Islet of Langerhans (tissue), 1 donor: ENCODE measurements at regions not wholly inside any gene's neighbourhood (a gene's known extent, or its start where the extent isn't known, plus 50 kb on each side); places are given as distances from the start of the nearest gene placed in this dataset.
"Not testable (repeated sequence)": the region's sequence is repeated elsewhere in the genome, so short reads cannot be mapped to it uniquely, and the experiment has no call there.

Source experiments
- FAIRE-seq: peaks from one replicate; lab custom pipeline; 2011; peaks lifted over from hg19 to GRCh38; lab: Jason Lieb, UNC

DNA sequence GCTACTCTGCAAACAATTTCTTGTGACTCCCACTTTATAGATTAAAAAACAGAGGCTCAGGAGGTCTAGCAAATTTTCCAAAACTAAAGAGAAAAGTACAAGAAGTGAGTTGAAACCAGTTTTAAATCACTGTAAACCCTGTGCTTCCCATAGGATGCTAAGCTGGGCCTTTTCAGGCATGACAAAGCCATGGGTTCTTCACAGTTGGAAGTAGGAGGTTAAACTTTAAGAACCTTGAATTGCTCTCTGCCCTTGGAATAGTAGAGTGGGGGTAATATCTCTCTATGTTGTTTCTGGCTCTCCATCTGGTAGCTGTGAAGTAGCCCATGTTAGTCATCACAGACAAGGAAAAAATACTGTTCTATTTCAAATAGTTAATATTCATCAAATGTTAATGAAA is 193.6 kb upstream of the SATB1 start:
- no peak for FAIRE-seq

DNA sequence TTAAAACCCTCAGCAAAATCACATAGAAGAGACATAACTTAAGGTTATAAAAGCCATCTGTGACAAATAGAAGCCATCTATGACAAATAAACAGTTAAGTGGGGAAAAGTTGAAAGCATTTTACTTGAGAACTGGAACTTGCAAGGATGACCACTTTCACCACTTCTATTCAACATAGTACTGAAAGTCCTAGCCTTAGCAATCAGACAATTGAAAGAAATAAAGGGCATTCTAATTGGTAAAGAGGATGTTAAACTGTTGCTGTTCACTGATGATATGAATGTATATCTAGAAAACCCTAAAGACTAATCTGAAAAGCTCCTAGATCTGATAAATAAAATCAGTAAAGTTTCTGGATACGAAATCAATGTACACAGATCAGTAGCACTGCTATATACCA is 186.9 kb upstream of the SATB1 start:
- FAIRE-seq = no peak

DNA sequence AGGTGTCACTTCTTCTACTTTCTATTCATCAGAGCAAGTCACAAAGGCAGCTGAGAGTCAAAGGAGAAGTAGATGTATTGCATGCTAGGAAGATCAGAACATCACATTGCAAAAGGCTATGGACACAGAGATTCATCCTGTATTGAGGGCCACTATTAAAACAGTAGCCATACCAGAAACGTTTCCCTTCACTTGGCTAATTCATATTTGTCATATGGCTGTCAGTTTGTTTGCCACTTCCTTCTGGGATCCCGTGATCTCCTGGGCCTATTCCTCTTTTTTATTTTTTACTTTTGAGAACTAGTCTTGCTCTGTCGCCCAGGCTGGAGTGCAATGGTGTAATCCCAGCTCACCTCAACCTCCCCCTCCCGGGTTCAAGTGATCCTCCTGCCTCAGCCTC is 184.0 kb upstream of the SATB1 start:
- no peak for FAIRE-seq

DNA sequence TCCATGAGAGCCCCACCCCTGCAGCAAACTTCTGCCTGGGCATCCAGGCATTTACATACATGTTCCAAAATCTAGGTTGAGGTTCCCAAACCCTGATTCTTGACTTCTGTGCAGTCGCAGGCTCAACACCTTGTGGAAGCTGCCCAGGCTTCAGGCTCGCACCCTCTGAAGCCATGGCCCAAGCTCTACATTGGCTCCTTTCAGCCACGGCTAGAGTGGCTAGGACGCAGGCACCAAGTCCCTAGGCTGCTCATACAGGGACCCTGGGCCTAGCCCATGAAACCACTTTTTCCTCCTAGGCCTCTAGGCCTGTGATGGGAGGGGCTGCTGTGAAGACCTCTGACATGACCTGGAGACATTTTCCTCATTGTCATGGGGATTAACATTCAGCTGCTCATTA is 172.8 kb upstream of the SATB1 start:
- FAIRE-seq = no peak

DNA sequence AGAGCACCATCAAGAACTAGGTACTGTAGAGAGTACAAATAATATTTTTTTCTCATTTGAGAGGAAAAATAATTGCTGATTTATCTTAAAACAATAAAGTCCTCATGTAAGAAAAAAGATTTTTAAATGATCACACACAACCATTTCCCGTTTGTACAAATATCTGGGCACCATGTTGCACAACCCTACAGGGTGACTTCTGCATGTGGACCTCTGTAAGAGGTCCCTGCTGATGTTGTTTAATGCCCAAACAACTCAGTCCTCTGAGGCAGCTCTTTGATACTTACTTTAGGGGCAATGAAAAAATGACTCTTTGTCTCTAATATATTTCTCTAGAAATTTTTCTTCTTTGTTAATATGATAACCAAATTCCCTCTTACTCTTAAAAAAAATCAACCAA is 168.1 kb upstream of the SATB1 start:
- FAIRE-seq = no peak

DNA sequence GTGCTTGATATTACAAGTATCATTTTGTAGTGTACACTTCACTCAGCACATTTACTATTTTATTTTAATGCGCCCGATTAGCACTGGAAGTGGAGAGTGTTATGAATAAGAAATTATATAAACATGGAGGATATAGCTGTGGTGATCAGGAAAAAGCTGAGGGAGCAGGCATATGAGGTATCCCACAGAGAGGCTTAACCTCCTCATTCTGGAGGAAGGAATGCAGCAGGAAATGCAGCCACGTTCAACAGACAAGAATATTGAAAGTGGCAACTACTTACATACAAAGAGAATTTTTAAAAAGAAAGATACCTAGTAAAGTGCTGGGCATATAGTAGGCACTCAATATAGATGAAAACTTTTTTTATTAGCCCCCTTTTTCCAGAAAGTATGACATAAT is 166.0 kb upstream of the SATB1 start:
- FAIRE-seq = no peak

DNA sequence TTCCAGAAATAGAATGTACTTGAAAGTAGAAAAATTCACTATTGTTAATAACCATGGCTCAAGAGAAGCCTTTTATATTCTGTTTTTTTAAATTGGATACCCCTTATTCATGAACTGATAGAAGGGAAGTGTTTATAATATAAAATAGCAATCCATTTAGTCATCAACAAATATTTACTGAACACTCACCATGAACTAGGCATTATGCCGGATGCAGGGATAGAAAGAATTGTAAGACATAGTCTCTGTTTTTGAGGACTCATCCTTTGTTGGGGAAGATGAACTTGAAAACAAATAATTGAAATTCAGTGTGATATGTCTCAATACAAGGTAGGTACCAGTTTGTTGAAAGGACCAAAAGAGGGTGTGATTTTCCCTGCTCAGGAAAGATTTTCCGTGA is 160.9 kb upstream of the SATB1 start:
- FAIRE-seq = no peak

DNA sequence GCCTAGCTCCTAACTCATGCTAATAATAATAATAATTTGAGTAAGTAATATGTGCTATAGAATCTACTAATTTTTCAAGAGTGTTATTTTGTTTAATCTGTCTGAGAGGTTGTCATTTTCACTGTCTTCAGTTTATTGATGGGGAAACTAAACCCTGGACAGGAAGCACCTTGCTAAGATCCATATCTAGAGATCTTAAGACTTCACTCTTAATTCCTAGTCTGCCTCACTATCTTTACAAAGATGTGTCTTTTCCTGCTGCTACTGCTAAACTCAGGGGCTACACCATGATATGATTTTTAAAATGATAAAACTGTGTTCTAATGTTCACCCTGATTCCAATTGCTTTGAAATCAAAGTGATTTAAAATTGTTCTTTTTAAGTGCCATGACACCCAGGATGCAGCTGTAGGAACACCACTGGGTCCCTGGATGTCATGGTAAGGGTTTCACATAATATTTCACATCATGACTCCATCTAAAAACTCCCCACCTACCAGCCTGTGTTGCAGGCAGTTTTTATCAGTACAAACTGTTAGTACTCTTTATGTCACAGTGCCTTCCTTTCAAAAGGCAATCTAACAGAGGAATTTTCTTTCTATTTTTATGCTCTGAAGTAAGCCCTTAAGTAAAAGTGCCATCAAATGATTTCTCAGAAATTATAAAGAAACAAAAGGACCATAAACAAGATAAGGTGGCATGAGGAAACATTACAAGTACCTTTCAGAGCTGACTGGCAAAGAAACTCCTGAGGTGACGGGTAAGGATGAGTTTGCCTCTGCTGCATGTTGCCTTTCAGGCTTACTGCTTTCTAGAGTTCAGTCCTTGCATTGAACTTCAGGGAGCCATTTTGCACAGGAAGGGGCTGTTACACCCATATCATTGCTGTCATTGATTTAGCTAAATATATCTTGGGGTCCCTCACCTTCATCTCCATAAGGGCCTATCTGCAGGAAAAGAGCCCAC is 160.1 kb upstream of the SATB1 start:
- FAIRE-seq = no peak

DNA sequence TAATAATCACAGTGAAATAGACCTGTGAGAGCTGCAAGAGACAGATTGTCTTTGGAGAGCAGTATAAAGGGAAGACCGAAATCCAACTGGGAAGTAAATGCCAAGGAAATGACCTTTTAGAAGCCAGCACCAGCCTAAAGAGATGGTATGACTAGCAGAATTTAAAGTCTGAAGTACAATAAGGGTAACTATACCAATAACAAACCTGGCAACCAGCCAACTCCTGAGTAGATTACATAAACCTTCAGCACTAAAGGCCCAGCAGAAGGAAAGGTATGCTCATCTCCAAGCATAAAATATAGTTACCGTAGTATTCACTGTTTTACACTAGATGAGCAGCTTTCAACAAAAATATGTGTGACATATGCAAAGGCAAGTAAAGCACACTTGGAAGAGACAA is 155.1 kb upstream of the SATB1 start:
- no peak for FAIRE-seq

DNA sequence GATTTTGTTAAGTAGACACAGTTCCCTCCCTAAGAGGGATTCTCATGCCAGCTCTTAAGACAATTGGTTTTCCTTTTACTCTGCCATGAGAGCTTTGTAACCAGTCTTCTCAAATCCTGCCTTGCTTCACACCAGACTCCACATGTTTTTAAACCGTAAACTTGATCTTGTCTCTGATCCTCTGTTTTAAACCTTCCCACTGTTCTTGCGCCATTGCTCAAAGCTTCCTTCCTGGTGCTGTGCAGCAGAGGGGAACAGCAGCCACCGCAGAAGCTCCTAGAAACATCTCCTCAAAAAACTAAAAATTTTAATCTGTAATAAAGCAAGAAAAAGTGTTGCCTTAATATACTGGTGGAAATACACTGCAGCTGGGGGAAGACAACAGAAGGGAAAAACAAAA is 154.5 kb upstream of the SATB1 start:
- no peak for FAIRE-seq

DNA sequence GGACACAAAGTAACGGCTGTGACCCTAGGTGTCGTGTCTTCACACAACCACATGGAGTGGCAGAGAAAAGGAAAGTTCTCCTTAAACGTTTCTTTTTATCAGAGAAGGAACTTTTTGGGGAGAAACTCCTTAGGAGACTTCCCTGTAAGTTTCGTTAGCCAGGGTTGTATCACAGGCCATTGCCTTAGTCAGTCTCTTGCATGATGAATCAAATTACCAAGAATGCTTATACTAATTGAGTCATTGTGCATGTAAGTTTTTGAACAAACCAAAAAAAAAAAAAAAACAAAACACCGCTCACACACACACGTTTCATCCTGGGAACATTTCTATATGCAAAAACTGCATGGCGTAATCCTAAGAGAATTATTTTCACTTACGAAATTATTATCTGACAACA is 150.4 kb upstream of the SATB1 start:
- FAIRE-seq = no peak

DNA sequence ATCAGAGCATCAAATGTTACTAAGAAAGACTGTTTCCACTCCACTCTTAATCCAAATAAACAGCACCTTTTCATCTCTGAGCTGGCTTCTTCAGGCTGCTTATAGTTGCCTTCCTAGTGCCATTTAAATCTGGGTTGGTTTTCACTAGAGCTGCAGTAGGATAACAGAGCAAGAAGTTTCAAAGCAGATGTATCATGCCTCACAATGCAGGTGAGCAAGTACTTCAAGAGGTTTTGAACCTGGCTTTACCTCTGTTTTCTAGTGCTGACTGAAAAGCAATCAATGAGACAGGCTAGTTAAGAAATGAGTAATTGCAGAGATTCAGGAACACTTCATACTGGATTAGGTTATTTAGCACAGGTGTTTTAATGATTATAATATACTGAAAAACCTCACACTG is 147.7 kb upstream of the SATB1 start:
- no peak for FAIRE-seq

DNA sequence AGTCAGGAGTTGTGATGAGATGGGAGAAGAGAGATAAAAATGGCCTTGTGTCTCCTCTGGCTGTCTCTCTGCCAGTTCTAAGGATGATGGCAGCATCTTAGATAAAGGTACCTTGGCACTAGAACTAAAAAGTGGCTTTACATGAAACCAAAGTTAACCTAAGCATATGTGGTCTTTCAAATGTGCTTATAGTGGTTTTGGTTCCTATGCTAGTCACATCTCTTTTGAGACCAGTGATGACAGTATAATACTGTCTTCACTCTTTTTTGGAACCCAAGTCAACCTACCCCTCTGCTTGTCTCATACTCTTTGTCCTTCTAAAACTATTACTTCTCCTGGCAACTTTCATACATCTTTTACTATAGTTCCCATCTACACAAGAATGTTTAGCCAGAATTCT is 142.2 kb upstream of the SATB1 start:
- FAIRE-seq = no peak

DNA sequence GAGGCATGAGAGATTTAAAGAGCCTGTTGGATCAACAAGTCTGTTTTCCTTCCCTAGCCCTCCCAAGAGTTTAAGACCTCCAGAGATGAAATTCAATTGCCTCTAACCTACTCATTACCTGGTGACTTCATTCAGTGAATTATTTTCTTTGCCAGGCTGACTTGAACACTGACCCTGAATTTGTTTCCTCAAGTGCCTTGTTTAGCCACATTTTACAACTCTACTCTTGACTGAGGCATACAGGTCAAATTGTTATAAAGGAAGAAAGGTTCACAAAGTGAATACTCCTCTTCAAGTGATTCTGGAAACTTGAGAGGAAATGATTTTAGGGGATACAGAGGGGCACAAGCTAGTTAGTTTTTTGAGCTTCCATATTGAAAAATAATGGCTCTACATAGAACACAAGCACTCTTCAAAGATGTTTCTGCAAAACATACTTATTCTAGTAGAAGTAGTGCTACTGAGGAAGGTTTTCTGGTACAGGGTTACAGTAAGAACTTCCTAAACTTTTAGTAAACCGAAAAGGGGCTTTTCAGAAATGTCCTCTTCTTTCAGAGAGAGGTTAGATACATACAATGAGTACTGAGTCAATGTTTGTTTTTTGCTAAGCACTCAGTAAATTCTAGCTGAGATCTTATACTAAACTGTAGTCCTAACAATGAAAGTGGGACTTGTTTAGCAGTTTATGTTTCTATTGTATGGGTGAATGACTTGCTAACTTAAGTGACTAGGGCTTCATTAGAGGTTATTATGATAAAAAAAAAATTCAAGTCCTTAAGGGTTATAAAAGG is 137.4 kb upstream of the SATB1 start:
- no peak for FAIRE-seq

DNA sequence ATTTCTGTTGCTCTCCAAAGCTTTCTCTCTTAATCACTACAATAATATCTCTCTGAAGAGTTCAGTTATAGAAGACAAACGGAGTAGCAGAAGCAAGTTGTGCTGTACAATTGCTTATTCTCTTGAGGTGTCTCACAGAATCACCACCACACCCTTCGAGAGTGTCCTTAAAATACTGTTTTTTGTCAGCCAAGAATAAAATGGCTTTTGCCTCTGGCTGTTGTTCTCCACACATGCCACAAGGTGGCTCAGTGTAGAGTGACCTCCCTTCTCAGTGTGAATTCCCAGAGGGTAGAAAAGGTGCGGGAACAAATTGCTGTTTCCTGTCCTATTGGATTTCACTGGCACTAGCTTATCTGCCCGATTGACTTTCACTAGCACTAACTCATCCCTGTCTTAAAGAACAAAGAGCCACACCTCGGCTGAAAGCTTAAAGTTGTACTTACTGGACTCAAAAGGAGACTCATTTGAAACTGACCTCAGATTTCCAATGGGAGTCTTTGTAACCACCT is 134.2 kb upstream of the SATB1 start:
- FAIRE-seq = peak; percentile 94

DNA sequence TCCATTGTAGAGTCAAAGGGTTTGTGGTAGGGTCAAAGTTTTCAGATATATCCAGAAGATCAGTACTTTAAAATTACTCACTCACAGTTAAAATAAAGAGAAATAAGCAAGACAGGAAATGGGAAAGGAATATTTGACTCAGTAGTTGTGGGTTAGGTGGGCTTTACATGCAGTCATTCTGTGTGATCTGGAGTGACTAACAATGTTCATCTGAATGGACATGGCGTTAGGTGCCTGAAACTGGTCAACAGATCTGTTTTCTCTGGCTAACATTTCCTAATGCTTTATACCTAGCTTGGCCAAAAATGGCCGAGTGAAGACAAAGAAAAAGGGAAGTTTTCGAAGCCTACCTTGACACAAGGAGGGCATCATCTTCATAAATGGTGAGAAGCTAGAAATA is 133.4 kb upstream of the SATB1 start:
- FAIRE-seq = no peak

DNA sequence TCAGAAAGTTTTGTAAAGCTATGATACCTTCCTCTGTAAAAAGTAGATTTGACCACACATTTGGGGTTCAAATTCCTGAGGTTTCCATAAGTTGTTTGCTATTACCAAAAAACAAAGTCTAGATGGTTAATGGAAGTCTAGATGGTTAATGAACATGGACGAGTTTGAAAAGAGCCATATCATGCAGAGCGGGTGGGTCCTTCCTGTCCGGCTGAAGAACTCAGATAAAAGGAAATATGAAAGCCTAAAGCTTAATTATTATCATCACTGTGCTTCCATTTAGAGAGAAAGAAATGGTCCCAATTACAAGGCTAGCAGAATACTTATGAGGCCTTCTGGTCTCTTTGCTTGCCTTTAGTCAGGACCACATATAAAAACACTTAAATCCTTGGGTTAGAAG is 132.1 kb upstream of the SATB1 start:
- FAIRE-seq = no peak

DNA sequence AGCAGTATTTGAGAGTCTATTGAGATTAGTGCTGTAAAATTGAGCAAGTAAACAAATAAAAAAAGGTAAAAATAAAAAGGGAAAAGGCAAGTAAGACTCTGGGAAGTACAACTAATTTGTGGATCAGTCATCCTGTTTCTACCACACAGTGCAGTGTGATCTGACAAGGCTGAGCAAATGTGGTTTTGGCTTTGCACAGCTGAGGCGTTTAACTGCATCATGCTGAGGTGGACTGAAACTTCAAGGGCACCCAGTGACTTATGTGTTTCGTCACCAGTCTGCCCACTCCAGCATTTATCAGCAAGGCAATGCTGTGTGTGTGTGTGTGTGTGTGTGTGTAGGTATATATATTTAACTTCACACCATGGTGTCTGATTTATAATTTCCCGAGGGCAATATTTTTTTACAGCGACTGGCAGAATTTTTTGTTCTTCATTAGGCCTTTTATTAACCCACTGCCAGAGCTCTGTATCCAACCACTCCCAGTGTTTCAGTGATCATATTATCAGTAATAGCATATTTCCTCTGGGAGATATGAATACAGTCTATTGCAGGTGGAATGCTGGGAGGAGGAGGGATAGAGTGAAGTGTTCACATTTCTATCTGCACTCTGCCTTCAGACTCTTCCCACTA is 131.5 kb upstream of the SATB1 start:
- FAIRE-seq = no peak

DNA sequence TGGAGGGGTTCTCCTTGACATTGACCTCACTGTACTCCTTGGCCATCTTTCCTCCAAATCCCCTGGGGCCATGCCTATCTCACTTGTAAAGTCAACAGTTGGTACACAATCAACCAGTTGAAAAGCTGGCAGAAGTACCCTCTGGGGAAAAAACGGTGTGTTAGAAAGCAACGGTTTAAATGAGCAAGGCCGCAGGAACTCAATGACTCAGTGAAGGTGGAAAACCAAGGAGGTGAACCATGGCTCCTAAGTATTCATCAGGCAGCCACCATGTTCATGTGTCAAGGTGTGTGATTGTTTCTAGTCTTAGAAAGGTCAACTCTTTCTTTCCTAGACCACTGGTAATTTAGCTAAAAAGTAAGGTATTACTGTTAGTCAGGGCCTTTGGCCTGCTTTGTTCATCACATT is 130.9 kb upstream of the SATB1 start:
- FAIRE-seq = no peak

DNA sequence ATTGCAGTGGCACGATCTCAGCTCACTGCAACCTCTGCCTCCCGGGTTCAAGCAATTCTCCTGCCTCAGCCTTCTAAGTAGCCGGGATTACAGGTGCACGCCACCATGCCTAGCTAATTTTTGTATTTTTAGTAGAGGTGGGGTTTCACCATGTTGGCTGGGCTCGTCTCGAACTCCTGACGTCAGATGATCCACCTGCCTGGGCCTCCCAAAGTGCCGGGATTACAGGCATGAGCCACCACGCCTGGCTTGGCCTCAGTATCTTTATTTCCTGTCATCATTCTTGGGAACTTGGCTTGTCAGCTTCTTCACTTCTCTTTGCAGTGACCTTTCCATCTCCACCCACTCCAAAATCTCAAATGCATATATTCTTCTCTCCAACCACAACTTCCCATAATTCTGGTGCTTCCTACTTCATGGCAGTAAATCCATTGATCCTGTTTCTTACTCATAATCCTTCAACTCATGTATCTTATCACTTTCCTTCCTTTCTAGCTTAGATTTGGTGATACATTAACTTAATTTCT is 127.5 kb upstream of the SATB1 start:
- FAIRE-seq = not testable (repeated sequence)

DNA sequence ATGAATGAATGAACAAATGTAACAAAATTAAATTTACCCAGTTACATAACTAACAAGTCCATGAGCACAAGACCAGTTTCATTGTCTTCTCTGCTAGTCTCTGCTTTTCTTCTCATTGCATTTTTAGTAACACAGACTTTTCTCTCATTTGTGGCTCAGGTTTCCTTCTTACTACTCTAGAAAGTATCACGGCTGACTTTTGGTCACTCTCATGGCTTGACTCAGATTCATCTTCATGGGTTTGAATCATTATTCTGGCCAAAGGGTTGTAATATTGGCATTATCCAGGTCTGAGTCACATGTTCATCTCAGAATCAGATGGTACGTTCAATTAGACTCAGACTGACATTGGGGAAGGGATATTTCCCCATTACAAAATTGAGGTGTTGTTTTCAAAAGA is 121.5 kb upstream of the SATB1 start:
- FAIRE-seq = no peak

DNA sequence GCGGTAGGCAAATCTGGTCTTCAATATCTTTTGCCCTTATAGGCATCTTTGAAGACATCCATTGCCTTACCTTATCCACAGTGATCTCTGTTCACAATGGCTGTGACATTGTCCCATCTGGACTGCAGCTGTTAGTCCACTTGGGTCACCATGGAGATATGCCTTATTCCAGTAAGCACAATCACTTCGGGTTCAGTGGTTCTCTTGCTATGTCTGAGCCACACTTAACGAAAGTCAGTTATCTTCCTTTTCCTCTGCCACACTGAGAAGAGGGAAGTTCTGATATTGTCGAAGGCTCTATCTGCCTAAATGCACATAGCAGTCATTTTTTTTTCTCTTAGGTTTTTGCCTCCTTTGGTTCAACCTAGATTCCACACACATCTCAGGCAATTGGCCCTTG is 119.0 kb upstream of the SATB1 start:
- peak; percentile 94 for FAIRE-seq
